ENCODE measurements at regions not wholly inside any gene's neighbourhood (a gene's known extent, or its start where the extent isn't known, plus 50 kb on each side); places are given as distances from the start of the nearest gene placed in this dataset.

DNA sequence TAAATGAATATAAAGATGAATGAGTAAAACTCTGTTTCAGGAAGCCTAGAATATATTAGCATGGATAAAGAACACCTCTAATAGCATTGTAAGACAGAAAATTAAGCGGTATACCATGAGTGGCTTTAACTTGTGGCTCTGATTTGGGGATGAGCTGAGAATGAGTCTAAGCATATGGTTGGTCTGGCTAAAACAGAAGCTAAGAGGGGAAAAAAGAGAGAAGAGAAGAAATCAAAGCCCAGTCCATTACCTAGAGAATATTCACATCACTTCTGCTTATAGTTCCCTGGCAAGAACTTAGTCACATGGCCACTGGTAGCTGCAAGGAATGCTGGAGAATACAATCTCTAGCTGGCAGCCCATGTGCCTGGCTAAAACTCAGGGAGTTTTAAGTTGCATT is 414.5 kb downstream of the PRDM5 start:
- no peak for DNase-seq (ENCODE audit: low spot score in 2 of 2)
- no peak overlapping the region for H3K4me3 Mint-ChIP-seq

DNA sequence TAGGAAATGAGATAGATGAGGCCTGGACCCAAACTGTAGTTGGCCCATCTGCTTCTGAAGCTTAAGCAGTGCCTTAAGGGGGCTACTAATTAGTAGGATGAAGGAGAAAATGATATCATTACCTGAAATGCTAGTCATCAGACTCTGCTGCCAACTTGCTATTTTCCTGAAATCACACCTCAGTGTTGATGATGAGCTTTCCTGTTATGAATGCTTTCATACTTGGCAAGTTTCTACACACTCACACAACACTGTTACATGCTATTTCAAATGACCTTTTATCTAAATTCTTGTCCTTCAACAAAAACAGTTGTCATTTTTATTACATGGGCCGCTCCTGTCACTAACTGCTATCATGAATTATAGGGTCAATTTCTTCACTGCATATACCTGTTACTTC is 416.0 kb downstream of the PRDM5 start:
- H3K4me3 Mint-ChIP-seq, result no peak overlapping the region
- ATAC-seq (ENCODE audit: low read depth) (no peak), DNase-seq (ENCODE audit: low spot score in 2 of 2) (no peak)
- H3K9me3 Mint-ChIP-seq, result peaks cover 5% of the 10 kb centered on the region
- H3K27me3 Mint-ChIP-seq, result no peaks in the 10 kb centered on the region
- no peaks in the 10 kb centered on the region for H3K36me3 Mint-ChIP-seq
- no peaks in the 10 kb centered on the region for H3K4me1 Mint-ChIP-seq
- no peak overlapping the region for H3K27ac Mint-ChIP-seq

More for the DNA sequence above, 414.5 kb downstream of the PRDM5 start:
- no peaks in the 10 kb centered on the region for H3K27me3 Mint-ChIP-seq
- H3K36me3 Mint-ChIP-seq, result no peaks in the 10 kb centered on the region
- ATAC-seq (ENCODE audit: low read depth), result no peak
- no peak overlapping the region for H3K27ac Mint-ChIP-seq
- H3K4me1 Mint-ChIP-seq, result no peaks in the 10 kb centered on the region
- peaks cover 7% of the 10 kb centered on the region for H3K9me3 Mint-ChIP-seq

DNA sequence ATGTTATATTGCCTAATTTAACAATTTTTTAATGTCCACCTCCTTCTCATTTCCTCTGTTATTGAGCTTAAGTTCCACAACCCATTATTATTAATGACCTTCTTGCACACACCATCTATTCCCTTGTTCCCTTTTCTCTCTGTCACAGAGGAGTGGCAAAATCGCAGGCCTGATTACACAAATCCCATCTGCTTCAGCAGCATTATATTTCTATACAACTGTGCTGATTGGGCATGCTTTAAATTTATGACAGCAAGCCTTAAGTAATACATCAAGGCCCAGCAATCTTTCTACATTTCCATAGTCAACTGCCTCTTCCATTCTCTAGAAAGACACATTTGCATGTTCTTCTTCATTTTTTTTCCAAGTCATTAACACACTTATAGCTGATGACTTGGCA is 423.8 kb downstream of the PRDM5 start:
- H3K27me3 Mint-ChIP-seq, result no peaks in the 10 kb centered on the region
- DNase-seq (ENCODE audit: low spot score in 2 of 2) (no peak), ATAC-seq (ENCODE audit: low read depth) (no peak)
- peaks cover 1% of the 10 kb centered on the region for H3K9me3 Mint-ChIP-seq
- no peaks in the 10 kb centered on the region for H3K4me1 Mint-ChIP-seq
- no peak overlapping the region for H3K4me3 Mint-ChIP-seq
- no peak overlapping the region for H3K27ac Mint-ChIP-seq
- H3K36me3 Mint-ChIP-seq, result no peaks in the 10 kb centered on the region

DNA sequence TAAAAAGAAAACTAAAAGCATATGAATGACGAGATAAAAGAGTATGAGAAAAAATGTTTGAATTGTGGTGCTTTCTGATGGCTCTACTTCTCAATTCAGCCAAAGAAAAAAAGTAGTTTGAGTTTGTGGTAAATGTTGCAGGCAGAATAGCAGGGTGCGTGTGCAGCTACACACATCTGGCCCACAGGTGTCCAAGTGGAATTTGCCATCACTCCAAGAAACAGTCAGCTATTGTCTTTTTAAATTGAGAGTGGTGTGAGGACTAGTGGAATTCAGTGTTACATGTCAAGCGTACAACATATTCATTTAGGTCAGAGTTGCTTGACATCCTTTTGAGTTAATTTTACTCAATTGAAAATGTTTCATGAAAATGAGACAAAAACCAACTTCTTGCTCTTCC is 424.8 kb upstream of the MAD2L1 start:
- H3K27me3 Mint-ChIP-seq, result no peaks in the 10 kb centered on the region
- peaks cover 6% of the 10 kb centered on the region for H3K9me3 Mint-ChIP-seq
- no peak overlapping the region for H3K27ac Mint-ChIP-seq
- H3K4me1 Mint-ChIP-seq, result no peaks in the 10 kb centered on the region
- H3K36me3 Mint-ChIP-seq, result no peaks in the 10 kb centered on the region
- ATAC-seq (ENCODE audit: low read depth) (no peak), DNase-seq (ENCODE audit: low spot score in 2 of 2) (no peak)
- H3K4me3 Mint-ChIP-seq, result no peak overlapping the region

DNA sequence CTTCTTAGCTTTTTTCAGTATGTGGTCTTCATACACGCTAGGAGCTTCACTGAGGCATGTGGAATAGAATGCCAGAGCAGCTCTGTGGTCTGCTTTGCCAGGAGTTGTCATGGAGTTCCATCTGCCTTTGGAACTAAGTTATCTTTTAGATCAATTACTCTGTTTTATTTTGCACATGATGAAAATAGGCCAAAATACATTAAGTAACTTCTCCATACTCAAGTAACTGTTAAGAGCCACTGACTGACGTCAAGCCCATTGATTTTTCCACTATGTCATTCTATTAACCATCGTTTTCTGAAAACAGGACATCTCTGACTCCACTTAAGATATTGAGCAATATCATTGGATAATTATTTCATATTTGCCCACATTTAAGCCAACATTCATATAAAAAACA is 415.1 kb upstream of the MAD2L1 start:
- Mint-ChIP-seq H3K27me3 (no peaks in the 10 kb centered on the region), H3K4me3 (no peak overlapping the region), H3K4me1 (no peaks in the 10 kb centered on the region), H3K27ac (no peak overlapping the region), H3K9me3 (peaks cover 3% of the 10 kb centered on the region), H3K36me3 (no peaks in the 10 kb centered on the region)
- no peak for DNase-seq (ENCODE audit: low spot score in 2 of 2)
- ATAC-seq (ENCODE audit: low read depth), result no peak

DNA sequence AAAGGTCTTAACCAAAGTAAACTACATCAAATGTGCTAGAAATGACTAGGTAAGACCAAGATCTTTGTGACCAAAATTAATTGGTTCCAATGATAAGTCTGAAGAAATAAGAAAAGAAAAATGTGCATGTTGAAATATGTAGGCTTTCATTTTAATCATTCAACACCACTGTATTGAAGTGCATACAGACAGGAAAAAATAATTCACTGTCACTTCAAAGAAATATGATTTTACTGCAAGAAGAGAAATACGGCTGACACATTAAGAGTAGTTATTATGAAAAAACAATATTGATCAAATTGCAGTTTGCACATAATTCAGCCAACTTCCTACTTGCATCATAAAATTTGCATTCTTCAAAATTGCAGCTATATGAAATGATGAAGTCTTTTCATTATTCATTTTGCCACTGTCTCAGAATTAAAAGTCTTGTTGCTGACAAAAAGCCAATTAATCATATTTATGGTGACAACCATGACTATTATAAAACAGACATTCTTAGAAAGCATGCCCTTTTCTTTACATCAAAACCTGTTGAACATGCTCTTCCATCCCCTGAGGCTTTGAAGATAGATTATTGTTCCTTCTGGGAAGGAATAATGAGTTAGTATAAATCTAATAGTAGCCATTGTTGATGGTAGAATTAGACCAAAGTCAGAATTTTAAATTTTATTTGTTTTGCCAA is 405.9 kb upstream of the MAD2L1 start:
- no peaks in the 10 kb centered on the region for H3K36me3 Mint-ChIP-seq
- DNase-seq (ENCODE audit: low spot score in 2 of 2) (no peak), ATAC-seq (ENCODE audit: low read depth) (no peak)
- H3K4me1 Mint-ChIP-seq, result no peaks in the 10 kb centered on the region
- peaks cover 2% of the 10 kb centered on the region for H3K9me3 Mint-ChIP-seq
- no peak overlapping the region for H3K27ac Mint-ChIP-seq
- no peaks in the 10 kb centered on the region for H3K27me3 Mint-ChIP-seq
- H3K4me3 Mint-ChIP-seq, result no peak overlapping the region

DNA sequence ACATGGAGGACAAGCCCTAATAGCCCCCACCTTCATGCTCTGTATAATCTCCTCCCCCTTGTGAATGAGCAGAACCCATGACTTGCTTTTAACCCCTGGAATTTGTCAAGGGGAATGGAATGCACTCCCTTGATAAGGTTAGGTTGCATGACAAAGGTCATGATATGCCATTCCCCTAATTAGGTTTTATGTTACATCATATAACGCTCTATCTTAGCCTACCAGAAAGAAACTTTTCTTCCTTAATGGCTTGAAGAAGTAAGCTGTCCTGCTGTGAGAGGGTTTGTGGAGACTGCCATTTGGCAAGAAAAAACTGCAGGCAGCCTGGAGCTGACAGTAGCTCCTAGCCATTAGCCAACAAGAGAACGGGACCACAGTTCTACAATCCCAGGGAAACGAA is 399.8 kb upstream of the MAD2L1 start:
- Mint-ChIP-seq H3K9me3 (peaks cover 11% of the 10 kb centered on the region), H3K27ac (no peak overlapping the region), H3K4me3 (no peak overlapping the region), H3K4me1 (no peaks in the 10 kb centered on the region), H3K36me3 (no peaks in the 10 kb centered on the region), H3K27me3 (no peaks in the 10 kb centered on the region)
- ATAC-seq (ENCODE audit: low read depth), result no peak
- no peak for DNase-seq (ENCODE audit: low spot score in 2 of 2)

DNA sequence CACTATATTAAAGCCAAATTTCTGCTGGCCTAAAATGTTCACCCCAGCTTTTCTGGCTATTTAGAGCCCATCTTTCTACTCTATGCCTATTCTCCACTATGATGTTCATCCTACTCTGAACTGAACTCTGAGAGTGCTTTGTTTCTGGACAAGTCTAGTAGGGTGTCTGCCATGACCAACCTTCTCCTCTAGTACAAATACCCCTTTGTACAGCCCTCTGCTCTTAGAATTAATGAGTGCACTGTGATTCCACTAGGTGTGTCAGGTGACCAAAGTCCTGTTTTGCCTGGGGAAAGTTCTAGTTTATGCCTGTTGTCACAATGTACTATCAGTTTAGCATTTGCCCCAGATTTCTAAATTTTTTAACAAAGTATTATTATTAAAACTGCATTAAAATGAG is 388.1 kb upstream of the MAD2L1 start:
- no peak for ATAC-seq (ENCODE audit: low read depth)
- Mint-ChIP-seq H3K36me3 (no peaks in the 10 kb centered on the region), H3K4me3 (no peak overlapping the region), H3K4me1 (no peaks in the 10 kb centered on the region), H3K9me3 (no peaks in the 10 kb centered on the region), H3K27ac (no peak overlapping the region), H3K27me3 (no peaks in the 10 kb centered on the region)
- no peak for DNase-seq (ENCODE audit: low spot score in 2 of 2)

DNA sequence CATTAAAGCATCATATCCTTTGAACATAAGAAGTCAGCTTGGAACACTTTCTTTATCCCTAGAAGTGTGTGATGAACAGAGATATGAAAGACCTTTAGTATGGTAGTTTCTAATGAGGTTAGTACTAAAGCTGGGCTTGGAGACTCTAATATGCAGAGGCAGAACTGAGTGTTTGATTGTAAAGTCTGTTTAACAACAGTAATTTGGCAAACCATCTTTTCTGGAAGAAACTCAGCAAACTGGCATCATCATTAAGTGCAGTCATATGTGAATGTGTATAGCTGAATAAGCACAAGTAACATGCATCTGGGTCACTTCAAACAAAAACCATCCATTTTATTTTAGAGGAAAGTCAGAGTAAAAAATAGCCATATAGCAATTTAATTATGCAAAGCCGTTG is 385.9 kb upstream of the MAD2L1 start:
- Mint-ChIP-seq H3K27ac (no peak overlapping the region), H3K36me3 (no peaks in the 10 kb centered on the region), H3K4me1 (no peaks in the 10 kb centered on the region), H3K27me3 (no peaks in the 10 kb centered on the region), H3K9me3 (peaks cover 1% of the 10 kb centered on the region), H3K4me3 (no peak overlapping the region)
- no peak for ATAC-seq (ENCODE audit: low read depth)
- no peak for DNase-seq (ENCODE audit: low spot score in 2 of 2)

DNA sequence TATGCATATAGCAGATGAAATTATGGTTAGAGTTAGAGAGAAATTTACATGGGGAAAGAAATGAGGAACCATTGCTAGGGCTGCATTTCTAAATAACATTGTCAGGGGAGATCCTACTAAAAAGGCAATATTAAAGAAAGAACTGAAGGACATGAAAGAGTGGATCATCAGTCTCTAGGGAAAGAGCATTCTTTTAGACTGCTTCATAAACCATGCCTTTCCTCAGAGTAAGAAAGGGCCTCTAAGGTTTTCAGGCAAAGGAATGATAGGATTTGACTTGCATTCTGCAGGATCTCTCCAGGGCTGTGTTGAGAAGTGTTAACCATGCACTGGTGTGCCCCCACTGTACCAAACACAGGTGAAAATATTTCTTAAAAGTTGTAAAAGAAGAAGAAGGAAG is 385.4 kb upstream of the MAD2L1 start:
- DNase-seq (ENCODE audit: low spot score in 2 of 2), result no peak
- ATAC-seq (ENCODE audit: low read depth), result no peak
- H3K27ac Mint-ChIP-seq, result no peak overlapping the region
- H3K4me1 Mint-ChIP-seq, result no peaks in the 10 kb centered on the region
- H3K4me3 Mint-ChIP-seq, result no peak overlapping the region
- no peaks in the 10 kb centered on the region for H3K36me3 Mint-ChIP-seq
- H3K9me3 Mint-ChIP-seq, result peaks cover 1% of the 10 kb centered on the region
- H3K27me3 Mint-ChIP-seq, result no peaks in the 10 kb centered on the region

DNA sequence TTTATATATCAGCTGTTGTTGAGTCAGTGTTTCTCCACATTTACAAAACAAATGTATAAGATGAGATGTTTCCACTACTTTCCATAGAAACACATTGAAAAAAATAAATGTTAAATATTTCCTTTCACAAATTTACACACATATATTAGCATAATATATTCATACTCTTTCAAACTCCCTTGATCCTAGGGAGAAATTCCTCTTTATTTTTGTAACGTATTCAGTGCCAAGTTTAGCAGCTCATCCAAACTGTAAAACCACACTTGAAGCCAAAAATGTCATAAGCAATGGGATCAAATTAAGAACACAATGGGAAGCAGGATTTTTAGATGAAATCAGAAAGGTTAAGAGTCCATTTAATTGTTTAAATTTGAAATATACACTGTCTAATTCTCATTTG is 381.1 kb upstream of the MAD2L1 start:
- no peak for ATAC-seq (ENCODE audit: low read depth)
- H3K9me3 Mint-ChIP-seq, result peaks cover 1% of the 10 kb centered on the region
- no peaks in the 10 kb centered on the region for H3K36me3 Mint-ChIP-seq
- H3K4me3 Mint-ChIP-seq, result no peak overlapping the region
- no peaks in the 10 kb centered on the region for H3K27me3 Mint-ChIP-seq
- H3K27ac Mint-ChIP-seq, result no peak overlapping the region
- no peak for DNase-seq (ENCODE audit: low spot score in 2 of 2)
- H3K4me1 Mint-ChIP-seq, result no peaks in the 10 kb centered on the region

DNA sequence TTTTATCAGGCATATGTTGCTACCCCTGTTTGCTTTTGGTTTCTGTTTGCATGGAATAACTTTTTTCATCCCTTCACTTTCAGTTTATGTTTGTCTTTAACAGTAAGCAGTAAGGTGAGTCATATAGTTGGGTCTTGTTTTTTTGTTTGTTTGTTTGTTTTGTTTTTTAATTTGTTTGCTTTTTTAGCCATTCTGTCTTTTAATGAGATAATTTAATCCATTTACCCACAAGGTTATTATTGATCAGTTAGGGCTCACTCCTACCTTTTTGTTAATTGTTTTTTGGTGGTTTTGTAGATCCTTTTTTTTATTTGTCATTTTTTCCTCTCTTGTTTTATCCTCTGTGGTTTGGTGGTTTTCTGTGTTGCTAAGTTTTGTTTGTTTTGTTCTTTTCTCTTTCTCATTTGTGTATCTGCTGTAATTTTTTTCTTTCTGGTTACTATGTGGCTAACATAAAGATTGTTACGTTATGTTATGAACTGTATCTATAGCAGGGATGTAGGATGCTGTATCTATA is 379.5 kb upstream of the MAD2L1 start:
- H3K4me1 Mint-ChIP-seq, result no peaks in the 10 kb centered on the region
- H3K27ac Mint-ChIP-seq, result no peak overlapping the region
- no peaks in the 10 kb centered on the region for H3K36me3 Mint-ChIP-seq
- DNase-seq (ENCODE audit: low spot score in 2 of 2) (no peak), ATAC-seq (ENCODE audit: low read depth) (no peak)
- H3K4me3 Mint-ChIP-seq, result no peak overlapping the region
- H3K27me3 Mint-ChIP-seq, result no peaks in the 10 kb centered on the region
- H3K9me3 Mint-ChIP-seq, result peaks cover 3% of the 10 kb centered on the region

DNA sequence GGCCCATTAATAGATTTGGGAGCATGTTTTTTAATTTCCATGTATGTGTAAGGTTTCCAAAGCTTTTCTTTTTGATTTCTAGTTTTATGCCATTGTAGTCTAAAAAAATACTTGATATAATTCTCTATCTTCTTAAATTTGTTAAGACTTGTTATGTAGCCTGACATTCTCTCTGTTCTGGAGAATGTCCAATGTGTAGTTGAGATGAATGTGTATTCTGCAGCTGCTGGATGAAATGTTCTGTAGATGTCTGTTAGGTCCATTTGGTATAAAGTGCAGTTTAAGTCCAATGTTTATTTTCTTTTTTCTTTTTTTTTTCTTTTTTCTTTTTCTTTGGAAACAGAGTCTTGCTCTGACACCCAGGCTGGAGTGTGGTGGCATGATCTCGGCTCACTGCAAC is 378.5 kb upstream of the MAD2L1 start:
- Mint-ChIP-seq H3K36me3 (no peaks in the 10 kb centered on the region), H3K4me1 (no peaks in the 10 kb centered on the region), H3K27ac (no peak overlapping the region), H3K9me3 (peaks cover 3% of the 10 kb centered on the region), H3K27me3 (no peaks in the 10 kb centered on the region), H3K4me3 (no peak overlapping the region)
- DNase-seq (ENCODE audit: low spot score in 2 of 2) (no peak), ATAC-seq (ENCODE audit: low read depth) (no peak)

DNA sequence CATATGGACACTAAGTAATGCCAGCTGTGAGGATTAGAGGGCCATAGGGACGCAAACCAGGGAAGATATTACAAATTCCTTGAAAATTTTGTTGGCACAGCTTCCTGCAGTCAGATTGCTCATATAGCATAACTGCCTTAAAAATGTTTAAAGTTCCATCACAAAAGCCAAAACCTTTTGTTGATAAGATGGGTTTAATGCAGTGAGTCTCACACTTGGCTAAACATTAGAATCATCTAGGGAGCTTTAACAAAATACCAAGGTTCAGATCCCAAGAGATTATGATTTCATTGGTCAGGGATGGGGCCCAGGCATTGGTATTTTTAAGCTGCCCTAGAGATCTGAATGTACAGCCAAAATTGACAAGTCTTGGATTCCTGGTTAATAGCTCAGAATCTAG is 376.5 kb upstream of the MAD2L1 start:
- H3K27me3 Mint-ChIP-seq, result no peaks in the 10 kb centered on the region
- H3K27ac Mint-ChIP-seq, result no peak overlapping the region
- no peaks in the 10 kb centered on the region for H3K36me3 Mint-ChIP-seq
- no peak for ATAC-seq (ENCODE audit: low read depth)
- no peaks in the 10 kb centered on the region for H3K4me1 Mint-ChIP-seq
- peaks cover 3% of the 10 kb centered on the region for H3K9me3 Mint-ChIP-seq
- no peak overlapping the region for H3K4me3 Mint-ChIP-seq
- no peak for DNase-seq (ENCODE audit: low spot score in 2 of 2)

DNA sequence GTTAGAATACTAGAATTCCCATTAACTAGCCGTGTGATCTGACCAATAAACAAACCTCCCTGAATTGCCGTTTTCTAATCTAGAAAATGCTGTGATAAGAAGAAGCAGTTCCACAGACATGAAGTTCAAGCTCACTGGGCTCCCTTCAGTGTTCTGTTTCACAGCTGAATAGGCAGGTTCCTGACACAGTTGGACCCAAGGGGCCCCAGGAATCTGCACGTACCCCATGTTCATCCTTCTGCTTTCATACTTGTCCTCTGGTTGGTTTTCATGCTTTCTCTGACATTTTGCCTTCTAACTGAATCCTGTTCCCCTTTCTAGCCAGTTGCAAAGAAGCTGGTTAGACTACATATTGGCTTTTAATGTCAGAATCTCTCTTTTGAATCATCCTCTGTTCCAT is 374.1 kb upstream of the MAD2L1 start:
- ATAC-seq (ENCODE audit: low read depth), result no peak
- H3K27me3 Mint-ChIP-seq, result no peaks in the 10 kb centered on the region
- H3K4me1 Mint-ChIP-seq, result no peaks in the 10 kb centered on the region
- H3K4me3 Mint-ChIP-seq, result no peak overlapping the region
- H3K9me3 Mint-ChIP-seq, result peaks cover 3% of the 10 kb centered on the region
- H3K27ac Mint-ChIP-seq, result no peak overlapping the region
- DNase-seq (ENCODE audit: low spot score in 2 of 2), result no peak
- H3K36me3 Mint-ChIP-seq, result no peaks in the 10 kb centered on the region
